ENCODE measurements at regions not wholly inside any gene's neighbourhood (a gene's known extent, or its start where the extent isn't known, plus 50 kb on each side); places are given as distances from the start of the nearest gene placed in this dataset.
A peak's percentile ranks its signal among the peaks of the same experiment; 100 is the strongest.
"Not testable (repeated sequence)": the region's sequence is repeated elsewhere in the genome, so short reads cannot be mapped to it uniquely, and the experiment has no call there.

- DNase-seq (ENCODE audit: low spot score in 2 of 2): no peak
- no peaks in the 10 kb centered on the region for H3K27me3 ChIP-seq (ENCODE audit: low read depth)
- no peak overlapping the region for H3K4me3 ChIP-seq
- in situ Hi-C loops (cut with MboI; ENCODE audit: low sequenced_read_pairs): no loop called here
- H3K4me1 ChIP-seq: no peaks in the 10 kb centered on the region
- no peaks in the 10 kb centered on the region for H3K36me3 ChIP-seq (replicated peaks)
- no peaks in the 10 kb centered on the region for H3K9me3 ChIP-seq
Measured at GRCh38 chr1:196115646-196116045, 492.6 kb downstream of the KCNT2 start.

- Histone ChIP-seq H3K27me3 (ENCODE audit: low read depth) (no peaks in the 10 kb centered on the region), H3K4me1 (peaks cover 2% of the 10 kb centered on the region; the same call in 1 of the 2 replicates), H3K36me3 (replicated peaks) (no peaks in the 10 kb centered on the region), H3K4me3 (no peak overlapping the region), H3K9me3 (no peaks in the 10 kb centered on the region)
- in situ Hi-C loops (cut with MboI; ENCODE audit: low sequenced_read_pairs): no loop called here
- no peak for DNase-seq (ENCODE audit: low spot score in 2 of 2)
Measured at GRCh38 chr1:196114193-196114592, 494.0 kb downstream of the KCNT2 start.

- H3K9me3 ChIP-seq; in situ Hi-C loops (cut with MboI; ENCODE audit: low sequenced_read_pairs); H3K36me3 ChIP-seq (replicated peaks); H3K4me3 ChIP-seq; H3K4me1 ChIP-seq; H3K27me3 ChIP-seq (ENCODE audit: low read depth): not testable (repeated sequence)
- peak; percentile 7 to 31 for DNase-seq (ENCODE audit: low spot score in 2 of 2)
Measured at GRCh38 chr1:196108990-196109389, 499.2 kb downstream of the KCNT2 start.

GRCh38 chr1:196105901-196106300, 502.3 kb downstream of the KCNT2 start:
- H3K36me3 ChIP-seq (replicated peaks): no peaks in the 10 kb centered on the region
- DNase-seq (ENCODE audit: low spot score in 2 of 2): no peak
- in situ Hi-C loops (cut with MboI; ENCODE audit: low sequenced_read_pairs): no loop called here
- H3K4me1 ChIP-seq: peaks cover 2% of the 10 kb centered on the region; the same call in 1 of the 2 replicates
- H3K27me3 ChIP-seq (ENCODE audit: low read depth): no peaks in the 10 kb centered on the region
- H3K4me3 ChIP-seq: no peak overlapping the region
- H3K9me3 ChIP-seq: no peaks in the 10 kb centered on the region

- Histone ChIP-seq H3K36me3 (replicated peaks) (no peaks in the 10 kb centered on the region), H3K27me3 (ENCODE audit: low read depth) (no peaks in the 10 kb centered on the region), H3K4me1 (peaks cover under 1% of the 10 kb centered on the region; the same call in 1 of the 2 replicates), H3K4me3 (no peak overlapping the region), H3K9me3 (no peaks in the 10 kb centered on the region)
- no peak for DNase-seq (ENCODE audit: low spot score in 2 of 2)
- in situ Hi-C loops (cut with MboI; ENCODE audit: low sequenced_read_pairs): no loop called here
Measured at GRCh38 chr1:196102826-196103225, 505.4 kb downstream of the KCNT2 start.

- DNase-seq (ENCODE audit: low spot score in 2 of 2): peak in 1 of 2 experiments; percentile 48
- in situ Hi-C loops (cut with MboI; ENCODE audit: low sequenced_read_pairs): no loop called here
- Histone ChIP-seq H3K4me3 (no peak overlapping the region), H3K36me3 (replicated peaks) (no peaks in the 10 kb centered on the region), H3K4me1 (peaks cover 4% of the 10 kb centered on the region; the same call in 1 of the 2 replicates), H3K27me3 (ENCODE audit: low read depth) (no peaks in the 10 kb centered on the region), H3K9me3 (no peaks in the 10 kb centered on the region)
Measured at GRCh38 chr1:196098000-196098399, 510.2 kb downstream of the KCNT2 start.

GRCh38 chr1:196094821-196095220, 513.4 kb downstream of the KCNT2 start:
- H3K9me3 ChIP-seq: no peaks in the 10 kb centered on the region
- DNase-seq (ENCODE audit: low spot score in 2 of 2): no peak
- H3K36me3 ChIP-seq (replicated peaks): no peaks in the 10 kb centered on the region
- in situ Hi-C loops (cut with MboI; ENCODE audit: low sequenced_read_pairs): no loop called here
- H3K4me1 ChIP-seq: peaks cover 4% of the 10 kb centered on the region; the same call in 1 of the 2 replicates
- H3K4me3 ChIP-seq: no peak overlapping the region
- H3K27me3 ChIP-seq (ENCODE audit: low read depth): no peaks in the 10 kb centered on the region

GRCh38 chr1:196091397-196092135, 516.7 kb downstream of the KCNT2 start:
- Histone ChIP-seq H3K4me1 (no peaks in the 10 kb centered on the region), H3K36me3 (replicated peaks) (no peaks in the 10 kb centered on the region), H3K27me3 (ENCODE audit: low read depth) (no peaks in the 10 kb centered on the region), H3K4me3 (no peak overlapping the region), H3K9me3 (no peaks in the 10 kb centered on the region)
- no peak for DNase-seq (ENCODE audit: low spot score in 2 of 2)
- in situ Hi-C loops (cut with MboI; ENCODE audit: low sequenced_read_pairs): no loop called here

- Histone ChIP-seq H3K4me1 (no peaks in the 10 kb centered on the region), H3K27me3 (ENCODE audit: low read depth) (no peaks in the 10 kb centered on the region), H3K36me3 (replicated peaks) (no peaks in the 10 kb centered on the region), H3K4me3 (no peak overlapping the region), H3K9me3 (no peaks in the 10 kb centered on the region)
- in situ Hi-C loops (cut with MboI; ENCODE audit: low sequenced_read_pairs): no loop called here
- no peak for DNase-seq (ENCODE audit: low spot score in 2 of 2)
Measured at GRCh38 chr1:196090226-196090625, 518.0 kb downstream of the KCNT2 start.

GRCh38 chr1:196088541-196088940, 519.7 kb downstream of the KCNT2 start:
- Histone ChIP-seq H3K9me3 (no peaks in the 10 kb centered on the region), H3K4me3 (no peak overlapping the region), H3K36me3 (replicated peaks) (no peaks in the 10 kb centered on the region), H3K27me3 (ENCODE audit: low read depth) (no peaks in the 10 kb centered on the region), H3K4me1 (no peaks in the 10 kb centered on the region)
- in situ Hi-C loops (cut with MboI; ENCODE audit: low sequenced_read_pairs): no loop called here
- no peak for DNase-seq (ENCODE audit: low spot score in 2 of 2)

- DNase-seq (ENCODE audit: low spot score in 2 of 2): no peak
- in situ Hi-C loops (cut with MboI; ENCODE audit: low sequenced_read_pairs): no loop called here
- Histone ChIP-seq H3K27me3 (ENCODE audit: low read depth) (no peaks in the 10 kb centered on the region), H3K4me1 (no peaks in the 10 kb centered on the region), H3K36me3 (replicated peaks) (no peaks in the 10 kb centered on the region), H3K4me3 (no peak overlapping the region), H3K9me3 (no peaks in the 10 kb centered on the region)
Measured at GRCh38 chr1:196078691-196079090, 529.5 kb downstream of the KCNT2 start.

- H3K36me3 ChIP-seq (replicated peaks): no peaks in the 10 kb centered on the region
- DNase-seq (ENCODE audit: low spot score in 2 of 2): no peak
- no peak overlapping the region for H3K4me3 ChIP-seq
- H3K4me1 ChIP-seq: peaks cover 4% of the 10 kb centered on the region; the same call in 1 of the 2 replicates
- H3K9me3 ChIP-seq: no peaks in the 10 kb centered on the region
- H3K27me3 ChIP-seq (ENCODE audit: low read depth): no peaks in the 10 kb centered on the region
- in situ Hi-C loops (cut with MboI; ENCODE audit: low sequenced_read_pairs): no loop called here
Measured at GRCh38 chr1:196075621-196076020, 532.6 kb downstream of the KCNT2 start.

- no peaks in the 10 kb centered on the region for H3K36me3 ChIP-seq (replicated peaks)
- H3K27me3 ChIP-seq (ENCODE audit: low read depth): no peaks in the 10 kb centered on the region
- no peak for DNase-seq (ENCODE audit: low spot score in 2 of 2)
- no peak overlapping the region for H3K4me3 ChIP-seq
- H3K9me3 ChIP-seq: no peaks in the 10 kb centered on the region
- H3K4me1 ChIP-seq: peaks cover 4% of the 10 kb centered on the region; the same call in 1 of the 2 replicates
- in situ Hi-C loops (cut with MboI; ENCODE audit: low sequenced_read_pairs): no loop called here
Measured at GRCh38 chr1:196074182-196074581, 534.1 kb downstream of the KCNT2 start.

GRCh38 chr1:196071447-196071846, 536.8 kb downstream of the KCNT2 start:
- in situ Hi-C loops (cut with MboI; ENCODE audit: low sequenced_read_pairs): no loop called here
- no peaks in the 10 kb centered on the region for H3K9me3 ChIP-seq
- DNase-seq (ENCODE audit: low spot score in 2 of 2): peak in 1 of 2 experiments; percentile 45
- H3K4me1 ChIP-seq: peaks cover 12% of the 10 kb centered on the region
- no peaks in the 10 kb centered on the region for H3K36me3 ChIP-seq (replicated peaks)
- H3K27me3 ChIP-seq (ENCODE audit: low read depth): no peaks in the 10 kb centered on the region
- no peak overlapping the region for H3K4me3 ChIP-seq

GRCh38 chr1:196070940-196071339, 537.3 kb downstream of the KCNT2 start:
- Histone ChIP-seq H3K9me3 (no peaks in the 10 kb centered on the region), H3K4me3 (no peak overlapping the region), H3K36me3 (replicated peaks) (no peaks in the 10 kb centered on the region), H3K4me1 (peaks cover 12% of the 10 kb centered on the region), H3K27me3 (ENCODE audit: low read depth) (no peaks in the 10 kb centered on the region)
- no peak for DNase-seq (ENCODE audit: low spot score in 2 of 2)
- in situ Hi-C loops (cut with MboI; ENCODE audit: low sequenced_read_pairs): no loop called here
